HK-2 (cell line): ENCODE measurements at regions not wholly inside any gene's neighbourhood (a gene's known extent, or its start where the extent isn't known, plus 50 kb on each side); places are given as distances from the start of the nearest gene placed in this dataset.
A peak's percentile ranks its signal among the peaks of the same experiment; 100 is the strongest.

ENCODE experiments used
- DNase-seq: peaks from one replicate; pipeline ENCODE4 v3.0.0-alpha.2; 2018; ENCODE audit not compliant: unreplicated experiment

DNA sequence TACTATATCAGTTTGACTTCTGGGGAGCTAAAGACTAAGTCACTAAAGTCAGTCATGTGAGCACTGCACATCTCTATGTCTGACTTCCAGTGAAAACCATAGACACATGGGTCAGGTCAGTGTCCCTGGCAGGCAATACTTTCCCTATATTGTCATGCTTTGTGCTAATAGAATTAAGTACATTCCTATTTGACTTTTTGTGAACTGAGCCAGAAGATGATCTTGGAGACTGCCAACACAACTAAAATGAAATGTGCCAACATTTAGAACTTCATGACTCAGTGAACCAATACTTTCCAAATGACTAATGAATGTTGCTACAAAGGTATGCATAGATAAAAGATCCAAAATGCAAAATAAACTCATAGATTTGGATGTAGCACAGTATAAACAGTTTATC lies 820.8 kb upstream of the FAM98A start:
- no peak for DNase-seq

DNA sequence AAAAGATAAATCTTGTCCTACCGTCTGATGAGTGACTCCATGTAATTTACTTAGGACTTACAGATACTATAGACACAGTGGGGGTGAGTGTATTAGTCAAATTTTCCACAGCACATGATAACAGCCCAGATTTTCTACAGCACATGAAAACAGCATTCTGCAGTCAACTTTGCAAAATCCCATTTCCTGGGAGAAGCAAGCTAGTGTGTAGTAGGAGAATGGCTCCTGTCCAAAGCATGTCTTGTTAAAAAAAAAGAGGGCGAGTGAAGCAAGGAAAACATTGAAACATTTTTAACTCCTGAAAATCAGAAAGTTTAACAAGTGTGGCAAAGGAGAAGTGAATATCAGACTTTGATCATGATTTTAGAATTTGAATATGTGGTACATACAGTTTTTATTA lies 817.8 kb upstream of the FAM98A start:
- DNase-seq: no peak

DNA sequence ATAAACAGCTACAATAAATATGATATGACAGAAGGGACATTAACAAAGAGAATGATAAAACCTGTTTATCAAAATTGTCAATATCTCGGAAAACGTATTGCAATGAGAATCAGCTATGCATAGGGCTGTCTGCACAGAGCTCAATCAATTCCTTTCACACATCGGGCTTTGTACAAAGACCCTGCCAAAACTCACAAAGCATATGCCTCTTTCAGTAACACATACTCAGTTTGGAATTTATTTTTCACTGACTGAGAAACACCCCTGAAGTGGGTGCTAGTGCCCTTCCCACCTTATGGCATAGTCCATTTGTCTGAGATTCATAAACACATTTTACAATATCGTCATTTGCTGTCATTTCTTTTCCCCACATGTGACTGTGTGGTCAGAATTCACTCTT lies 815.8 kb upstream of the FAM98A start:
- no peak for DNase-seq

GRCh38 chr2:34408100-34408499 lies 809.0 kb upstream of the FAM98A start:
- no peak for DNase-seq

GRCh38 chr2:34403512-34403911 lies 804.4 kb upstream of the FAM98A start:
- DNase-seq: no peak

DNA sequence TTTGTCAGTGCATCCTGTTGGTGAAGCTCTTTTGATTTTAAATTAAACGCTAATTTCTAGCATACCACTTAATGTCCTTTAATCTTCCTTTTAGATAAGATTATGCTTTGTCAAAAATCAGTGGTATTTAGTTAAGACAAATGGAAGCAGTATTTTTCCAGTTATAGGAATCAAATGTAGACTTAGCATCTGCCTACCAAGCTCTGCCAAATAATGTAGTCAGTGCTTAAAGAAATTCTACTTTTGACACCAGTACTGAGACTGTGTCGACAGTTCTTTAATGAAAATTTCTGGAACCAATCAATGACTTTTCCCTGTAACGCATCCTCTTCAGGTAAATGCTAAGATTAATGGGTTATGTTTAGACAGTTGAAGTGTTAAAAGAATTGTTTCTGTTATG lies 803.3 kb upstream of the FAM98A start:
- DNase-seq: no peak

DNA sequence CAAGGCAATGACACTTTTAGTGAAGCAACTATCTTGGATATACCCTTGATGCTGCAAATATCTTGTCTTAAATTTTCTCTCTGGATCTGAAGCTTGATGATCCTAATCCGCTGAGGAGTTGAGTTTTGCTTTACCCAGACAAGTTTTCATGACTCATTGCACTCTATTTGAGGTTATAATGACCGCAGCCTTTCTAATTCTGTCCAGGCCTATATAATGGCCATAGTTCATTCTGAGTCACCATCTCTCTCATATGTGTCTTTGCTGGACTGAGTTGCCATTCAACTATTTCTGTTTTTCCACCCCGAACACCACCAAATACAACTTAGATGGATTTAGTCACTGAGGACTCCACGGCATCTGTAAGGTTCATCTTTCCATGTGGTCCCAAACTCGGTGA lies 802.1 kb upstream of the FAM98A start:
- peak; percentile 8 for DNase-seq

GRCh38 chr2:34388446-34388845 lies 789.3 kb upstream of the FAM98A start:
- DNase-seq: no peak

DNA sequence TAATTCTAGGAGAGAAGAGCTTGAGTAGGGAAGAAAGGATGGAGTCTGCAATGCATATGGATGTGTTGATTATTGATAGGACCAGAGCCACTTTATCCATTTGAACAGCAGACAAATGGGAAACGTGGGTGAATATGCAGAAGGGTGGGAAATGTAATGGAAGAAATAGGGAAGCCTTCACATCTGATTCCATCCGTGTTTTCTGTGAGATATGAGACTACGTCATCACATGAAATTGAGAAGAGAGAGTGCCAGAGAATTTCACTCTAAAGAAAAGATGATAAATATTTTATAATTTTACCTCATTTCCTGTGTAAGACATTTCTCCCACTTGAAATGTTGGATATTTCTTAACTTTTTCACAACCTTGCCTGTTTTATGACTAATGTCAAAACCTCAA lies 788.4 kb upstream of the FAM98A start:
- DNase-seq: no peak

DNA sequence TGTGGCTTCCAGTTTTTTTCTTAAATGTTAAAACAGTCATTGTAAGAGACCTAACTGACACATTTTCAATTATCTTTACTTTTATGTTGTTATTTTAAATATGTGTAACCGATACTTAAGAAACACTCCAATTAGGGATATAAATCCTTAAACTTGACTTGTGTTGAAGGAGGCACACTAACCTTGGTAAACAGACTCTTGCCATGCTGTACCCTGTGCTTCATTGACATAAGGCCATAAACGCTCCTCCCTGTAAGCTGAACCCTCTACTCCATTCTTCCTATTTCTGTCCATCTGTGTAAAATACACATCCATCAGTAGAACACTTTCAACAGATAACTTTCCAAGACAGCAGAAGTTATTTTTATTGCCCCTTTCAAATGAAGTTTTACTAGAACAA lies 780.5 kb upstream of the FAM98A start:
- DNase-seq: no peak

DNA sequence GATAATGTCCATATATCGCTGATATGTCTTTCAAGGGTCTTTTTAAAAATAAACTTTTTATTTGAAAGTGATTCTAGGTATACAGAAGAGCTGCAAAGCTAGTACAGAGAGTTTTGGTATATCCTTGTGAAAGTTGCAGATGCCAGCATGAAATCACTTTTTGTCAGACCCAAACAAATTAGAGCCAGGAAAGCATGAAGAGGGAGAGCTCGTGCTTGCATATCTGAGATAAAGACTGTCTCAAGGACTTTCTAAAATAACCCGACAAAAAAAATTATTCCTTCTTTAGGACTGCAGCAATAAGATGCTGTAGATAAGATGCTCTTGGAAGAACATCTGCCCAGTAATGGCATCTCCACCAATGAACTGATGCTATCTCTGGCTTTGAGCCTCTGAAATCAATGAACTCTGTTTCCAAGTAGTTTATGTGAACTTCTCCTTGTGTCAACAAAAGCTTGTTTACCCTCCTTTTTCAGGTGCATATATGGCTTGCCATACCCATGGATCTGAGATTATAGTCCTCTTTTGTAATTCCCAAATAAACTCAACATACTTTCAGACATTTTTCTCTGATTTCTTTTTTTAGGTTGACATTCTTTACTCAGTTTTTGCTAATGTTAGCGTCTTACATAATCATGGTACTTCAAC lies 774.6 kb upstream of the FAM98A start:
- DNase-seq: no peak

DNA sequence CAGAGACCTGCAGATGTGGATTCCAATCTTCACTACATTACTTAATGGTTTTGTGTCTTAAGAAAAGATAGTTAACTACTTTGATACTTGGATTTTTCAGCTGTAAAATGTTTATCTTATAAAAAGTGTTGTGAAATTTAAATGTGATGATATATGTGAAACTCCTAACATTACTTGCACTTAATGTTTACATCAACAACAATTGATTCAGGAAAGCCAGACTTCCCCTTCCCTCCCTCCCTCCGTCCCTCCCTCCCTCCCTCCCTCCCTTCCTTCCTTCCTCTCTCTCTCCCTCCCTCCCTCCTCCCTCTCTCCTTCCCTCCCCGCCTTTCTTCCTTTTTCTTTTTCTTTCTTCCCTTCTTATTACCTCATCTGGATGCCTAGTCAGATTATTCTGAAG lies 773.9 kb upstream of the FAM98A start:
- no peak for DNase-seq

DNA sequence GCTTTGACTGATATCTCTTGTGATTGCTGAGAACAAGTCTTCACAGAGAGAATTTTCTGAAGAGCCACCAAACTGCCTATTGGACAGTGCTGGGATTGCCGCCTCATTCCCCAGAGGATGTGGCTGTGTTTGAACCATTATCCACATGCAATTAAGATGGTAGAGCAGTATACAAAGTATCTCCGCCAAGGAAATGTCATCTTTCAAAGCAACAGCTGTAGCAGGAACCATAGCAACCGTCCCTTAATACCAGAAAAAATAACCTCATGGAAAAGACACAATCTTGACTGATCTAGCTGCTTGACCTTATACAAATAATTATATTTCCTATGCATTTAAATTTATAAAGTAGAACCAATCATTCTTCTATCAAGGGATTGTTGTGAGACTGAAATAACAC lies 772.6 kb upstream of the FAM98A start:
- no peak for DNase-seq

DNA sequence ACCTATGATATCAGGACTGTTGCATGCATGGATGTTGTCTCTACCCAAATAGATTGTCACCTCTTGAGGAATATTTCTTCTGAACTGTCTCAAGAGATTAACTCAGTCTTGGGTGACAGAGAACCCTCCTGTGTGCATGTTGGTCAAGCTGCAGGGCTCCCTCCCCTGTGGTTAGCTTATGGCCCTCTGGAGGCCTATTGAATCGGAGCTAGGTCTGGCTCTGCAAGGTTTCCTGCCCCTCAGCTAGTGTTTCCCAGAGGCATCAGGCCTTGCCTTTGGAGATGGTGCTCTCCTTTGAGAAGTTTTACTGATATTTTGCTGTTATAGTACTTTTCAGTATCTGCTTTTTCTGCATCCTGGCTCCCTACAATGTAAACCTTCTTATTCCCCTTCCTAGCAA lies 769.2 kb upstream of the FAM98A start:
- no peak for DNase-seq

GRCh38 chr2:34365932-34366331 lies 766.8 kb upstream of the FAM98A start:
- DNase-seq: no peak

GRCh38 chr2:34365512-34365911 lies 766.4 kb upstream of the FAM98A start:
- DNase-seq: no peak

- DNase-seq: no peak
Observed at GRCh38 chr2:34353509-34354113, 754.5 kb upstream of the FAM98A start.

DNA sequence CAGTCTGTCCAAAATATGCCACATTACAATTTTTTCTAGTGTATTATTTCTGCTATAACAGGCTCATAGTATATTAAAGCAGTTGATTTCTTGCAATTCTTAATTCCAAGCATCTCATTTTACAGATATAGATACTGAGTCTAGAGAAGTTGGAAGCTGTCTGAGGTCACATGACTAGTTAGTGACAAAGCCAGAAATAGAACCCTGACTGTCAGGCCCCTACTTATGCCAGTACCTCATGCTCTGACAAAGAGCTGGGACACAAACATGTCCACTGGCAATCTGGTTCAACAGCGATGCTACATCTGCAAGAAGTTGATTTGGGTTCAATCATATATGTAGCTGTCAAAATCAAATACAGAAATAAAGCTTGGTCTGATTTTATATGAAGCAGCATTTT lies 750.4 kb upstream of the FAM98A start:
- DNase-seq: no peak

- DNase-seq: no peak
Observed at GRCh38 chr2:34345030-34345429, 745.9 kb upstream of the FAM98A start.

GRCh38 chr2:34340307-34340706 lies 741.2 kb upstream of the FAM98A start:
- no peak for DNase-seq

DNA sequence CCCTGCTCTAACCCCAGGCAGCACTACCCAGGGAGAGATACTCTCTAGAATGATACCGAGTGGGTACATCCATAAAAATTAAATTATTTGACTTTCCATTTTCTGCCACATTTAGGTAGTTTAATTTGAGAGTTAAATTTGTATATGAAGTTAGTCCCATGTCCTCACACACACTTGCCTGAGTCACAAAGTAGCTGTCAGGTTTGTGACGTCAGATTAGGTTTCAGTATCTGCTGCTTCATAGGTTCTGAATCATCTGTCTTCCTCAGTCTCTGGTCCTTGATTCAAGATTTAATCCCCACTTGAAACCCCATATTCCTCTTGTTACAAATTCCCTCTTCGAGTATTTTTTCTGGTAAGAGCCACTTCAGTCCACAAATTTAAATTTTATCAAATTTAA lies 738.6 kb upstream of the FAM98A start:
- DNase-seq: no peak

DNA sequence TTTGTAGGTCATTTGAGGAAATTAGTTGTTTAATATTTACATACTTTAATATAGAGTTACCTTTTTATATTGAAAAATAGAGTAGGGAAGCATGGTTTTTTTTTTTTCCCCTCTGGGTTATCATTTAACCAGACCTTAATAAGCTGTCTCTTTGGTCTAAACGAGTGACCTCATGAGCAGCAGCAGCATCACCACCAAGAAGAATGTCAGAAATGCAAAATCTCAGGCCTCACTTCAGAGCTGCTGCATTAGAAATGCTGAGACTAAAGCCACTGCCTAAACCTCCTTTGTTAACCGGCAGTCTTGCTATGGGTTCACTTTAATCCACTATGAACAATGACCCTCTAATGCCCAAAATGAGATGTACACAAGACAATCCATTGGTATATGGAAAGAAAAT lies 733.7 kb upstream of the FAM98A start:
- DNase-seq: peak; percentile 24

- no peak for DNase-seq
Observed at GRCh38 chr2:34320056-34320455, 721.0 kb upstream of the FAM98A start.

- no peak for DNase-seq
Observed at GRCh38 chr2:34317797-34318196, 718.7 kb upstream of the FAM98A start.
